Gastrocnemius medialis (tissue), 4 donors: ENCODE measurements at regions not wholly inside any gene's neighbourhood (a gene's known extent, or its start where the extent isn't known, plus 50 kb on each side); places are given as distances from the start of the nearest gene placed in this dataset.

Source experiments
- ATAC-seq, 2 donors: fragments of 150-250 bp; one replicate each; pipeline ENCODE4 v1.9.1; 2016
- DNase-seq, 2 donors: peaks; one replicate each; pipeline ENCODE4 v3.0.0-alpha.2; 2019
- H3K27ac ChIP-seq, 4 donors: fragments of 200-600 bp; sonication (generic); 1 replicate in 1 of 4; 2 replicates in 3 of 4; pipeline ENCODE4 v1.5.1; 2016 to 2018; ENCODE audit warnings: mild to moderate bottlenecking in 2 of 4, moderate library complexity in 1 of 4
- H3K27me3 ChIP-seq, 3 donors: fragments of 200-600 bp; sonication (generic) in 2 of 3; 1 replicate in 1 of 3; 2 replicates in 2 of 3; pipeline versions ENCODE4 v1.5.1 to v1.6.0; 2016 to 2019; ENCODE audit warnings: mild to moderate bottlenecking in 1 of 3, moderate library complexity in 1 of 3
- H3K36me3 ChIP-seq, 2 donors: fragments of 200-600 bp; sonication (generic) in 1 of 2; one replicate each; pipeline ENCODE4 v1.5.1; 2017 to 2018
- H3K4me1 ChIP-seq, 2 donors: fragments of 200-600 bp; sonication (generic) in 1 of 2; one replicate each; pipeline ENCODE4 v1.5.1; 2016 to 2017; ENCODE audit warnings: mild to moderate bottlenecking in 2 of 2
- H3K4me3 ChIP-seq, 4 donors: fragments of 200-600 bp; sonication (generic) in 3 of 4; 1 replicate in 1 of 4; 2 replicates in 3 of 4; pipeline ENCODE4 v1.5.1; 2016 to 2019; ENCODE audit warnings: mild to moderate bottlenecking in 2 of 4
- H3K9me3 ChIP-seq, 3 donors: fragments of 200-600 bp; sonication (generic) in 2 of 3; 1 replicate in 1 of 3; 2 replicates in 2 of 3; pipeline ENCODE4 v1.5.1; 2016 to 2019
- CTCF ChIP-seq, 5 experiments: fragments of 450-650 bp in 3 of 5; fragments of 200-600 bp in 2 of 5; sonication (generic) in 2 of 5; IDR thresholded peaks in 4 of 5; conservative IDR thresholded peaks in 1 of 5; 1 replicate in 4 of 5; 2 replicates in 1 of 5; pipeline ENCODE4 v1.5.1; 2016 to 2019; ENCODE audit warnings: antibody characterized with exemption in 5 of 5, mild to moderate bottlenecking in 3 of 5, moderate library complexity in 3 of 5
- POLR2A ChIP-seq, 2 donors: fragments of 450-650 bp; IDR thresholded peaks; one replicate each; pipeline ENCODE4 v1.6.1; 2017; ENCODE audit warnings: antibody characterized with exemption in 2 of 2, mild to moderate bottlenecking in 2 of 2, moderate library complexity in 2 of 2
- in situ Hi-C, 4 donors: fragments of 200-750 bp; cut with MboI; loops; one replicate each; pipeline versions ENCODE4 v1.15.0 to v1.8.0; 2017; ENCODE audit warnings: low sequenced_read_pairs in 4 of 4
- intact Hi-C: fragments of 100-400 bp; cut with DNase I; formaldehyde crosslinking; loops from one replicate; pipeline ENCODE4 v1.15.1; 2023; ENCODE audit warnings: low total_unique reads

- Histone ChIP-seq H3K9me3 (no peaks in the 10 kb centered on the region), H3K36me3 (no peaks in the 10 kb centered on the region), H3K27ac (no peak overlapping the region), H3K4me1 (no peaks in the 10 kb centered on the region), H3K4me3 (no peak overlapping the region), H3K27me3 (no peaks in the 10 kb centered on the region)
- TF ChIP-seq POLR2A (IDR thresholded peaks at IDR 0.05) (no peak), CTCF (IDR thresholded peaks at IDR 0.05 in 4 of 5, conservative IDR thresholded peaks at IDR 0.05 in 1 of 5) (no peak)
- no peak for DNase-seq
- intact Hi-C loops: loop anchor here (10.0 kb wide), 1 partner anchor 1002 kb away; no protein-coding TSS in a partner anchor
- in situ Hi-C loops: no loop called here
- ATAC-seq: no peak
Measured at GRCh38 chr18:60062396-60062795, 162.6 kb downstream of the PMAIP1 start.

- ATAC-seq: no peak
- no peak for TF ChIP-seq CTCF (IDR thresholded peaks at IDR 0.05 in 4 of 5, conservative IDR thresholded peaks at IDR 0.05 in 1 of 5)
- TF ChIP-seq POLR2A (IDR thresholded peaks at IDR 0.05): no peak
- no peaks in the 10 kb centered on the region for H3K36me3 ChIP-seq
- no peak overlapping the region for H3K27ac ChIP-seq
- no peaks in the 10 kb centered on the region for H3K27me3 ChIP-seq
- in situ Hi-C loops: no loop called here
- no peak overlapping the region for H3K4me3 ChIP-seq
- no peaks in the 10 kb centered on the region for H3K9me3 ChIP-seq
- no peaks in the 10 kb centered on the region for H3K4me1 ChIP-seq
- intact Hi-C loops: loop anchor here (10.0 kb wide), 1 partner anchor 1004 kb away; no protein-coding TSS in a partner anchor
- DNase-seq: no peak
Measured at GRCh38 chr18:60060578-60060977, 160.8 kb downstream of the PMAIP1 start.

GRCh38 chr18:60060026-60060425 is 160.2 kb downstream of the PMAIP1 start:
- H3K27me3 ChIP-seq: no peaks in the 10 kb centered on the region
- no peak overlapping the region for H3K4me3 ChIP-seq
- DNase-seq (no peak), ATAC-seq (no peak)
- intact Hi-C loops: loop anchor here (10.0 kb wide), 1 partner anchor 1005 kb away; no protein-coding TSS in a partner anchor
- H3K27ac ChIP-seq: no peak overlapping the region
- in situ Hi-C loops: no loop called here
- H3K4me1 ChIP-seq: no peaks in the 10 kb centered on the region
- H3K36me3 ChIP-seq: no peaks in the 10 kb centered on the region
- no peaks in the 10 kb centered on the region for H3K9me3 ChIP-seq
- TF ChIP-seq POLR2A (IDR thresholded peaks at IDR 0.05): no peak
- no peak for TF ChIP-seq CTCF (IDR thresholded peaks at IDR 0.05 in 4 of 5, conservative IDR thresholded peaks at IDR 0.05 in 1 of 5)

DNA sequence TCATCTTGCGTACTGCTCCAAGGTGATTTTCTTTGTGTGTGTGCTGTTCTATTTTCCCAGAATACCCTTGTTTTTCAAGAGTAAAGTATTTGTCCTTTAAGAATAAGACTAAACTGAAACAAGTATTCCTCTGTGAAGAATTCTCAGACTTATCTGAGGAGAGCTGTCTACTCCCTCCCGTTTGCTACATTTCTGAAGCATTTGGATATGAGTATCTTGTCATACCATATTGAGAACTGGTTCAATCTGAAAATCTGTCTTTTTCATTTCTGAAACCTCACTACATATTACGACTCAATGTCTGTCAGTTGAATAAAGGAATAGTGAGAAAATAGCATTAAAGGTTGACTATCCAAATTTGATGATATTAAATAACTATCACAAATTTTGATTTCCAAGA is 159.4 kb downstream of the PMAIP1 start:
- Histone ChIP-seq H3K27ac (no peak overlapping the region), H3K4me3 (no peak overlapping the region), H3K9me3 (no peaks in the 10 kb centered on the region), H3K27me3 (no peaks in the 10 kb centered on the region), H3K4me1 (no peaks in the 10 kb centered on the region), H3K36me3 (no peaks in the 10 kb centered on the region)
- in situ Hi-C loops: no loop called here
- ATAC-seq: no peak
- intact Hi-C loops: no loop called here
- no peak for DNase-seq
- no peak for TF ChIP-seq POLR2A (IDR thresholded peaks at IDR 0.05)
- TF ChIP-seq CTCF (IDR thresholded peaks at IDR 0.05 in 4 of 5, conservative IDR thresholded peaks at IDR 0.05 in 1 of 5): no peak

DNA sequence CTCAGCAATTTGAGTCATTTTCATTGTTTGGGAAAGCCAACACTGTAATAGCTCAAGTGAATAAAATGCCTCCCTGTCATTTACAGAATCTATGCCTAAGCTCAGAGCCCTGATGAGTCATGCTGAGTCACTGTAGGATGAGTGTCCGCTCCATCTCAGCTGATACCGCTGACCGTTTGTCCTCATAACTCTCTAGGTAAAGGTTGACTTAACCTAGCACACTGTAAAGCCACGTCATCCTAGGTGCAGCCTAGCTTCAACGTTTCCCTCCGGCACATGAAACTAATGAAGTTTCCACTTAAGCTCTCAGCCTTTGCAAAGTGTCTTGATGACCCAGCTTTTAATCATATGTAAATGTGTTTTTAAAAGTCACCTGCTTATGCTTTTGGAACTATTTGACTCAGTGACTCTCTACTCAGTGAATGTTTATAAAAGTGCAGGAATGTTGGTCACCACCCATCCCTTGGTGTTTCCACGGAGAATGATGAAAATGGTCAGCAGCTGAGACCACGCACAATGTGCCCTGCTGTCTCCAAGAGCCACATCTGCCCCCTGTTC is 154.0 kb downstream of the PMAIP1 start:
- Histone ChIP-seq H3K4me1 (no peaks in the 10 kb centered on the region), H3K9me3 (no peaks in the 10 kb centered on the region), H3K4me3 (no peak overlapping the region), H3K27me3 (no peaks in the 10 kb centered on the region), H3K36me3 (no peaks in the 10 kb centered on the region), H3K27ac (no peak overlapping the region)
- in situ Hi-C loops: no loop called here
- no peak for TF ChIP-seq POLR2A (IDR thresholded peaks at IDR 0.05)
- no peak for TF ChIP-seq CTCF (IDR thresholded peaks at IDR 0.05 in 4 of 5, conservative IDR thresholded peaks at IDR 0.05 in 1 of 5)
- no peak for ATAC-seq
- DNase-seq: no peak
- intact Hi-C loops: no loop called here
